ENCODE measurements at regions not wholly inside any gene's neighbourhood (a gene's known extent, or its start where the extent isn't known, plus 50 kb on each side); places are given as distances from the start of the nearest gene placed in this dataset.

- 96% methylated on average over 2 of the region's 2 CpGs; no CpG with 5 or more reads in 1 of the 2 experiments for WGBS, 2 experiments (ENCODE audit: insufficient coverage in 1 of 2, insufficient read length in 1 of 2)
- Histone ChIP-seq H3K36me3 (ENCODE audit: control insufficient read depth, insufficient read depth, low read length) (no peaks in the 10 kb centered on the region), H3K27me3 (ENCODE audit: control insufficient read depth, insufficient read depth, low read length, poor library complexity, severe bottlenecking) (no peaks in the 10 kb centered on the region), H3K4me3 (ENCODE audit: low read length) (no peak overlapping the region), H3K9ac (ENCODE audit: extremely low read depth, low read length, poor library complexity, severe bottlenecking) (no peak overlapping the region), H3K9me3 (ENCODE audit: control insufficient read depth, low read length) (no peaks in the 10 kb centered on the region), H3K27ac (ENCODE audit: low read depth, low read length) (no peak overlapping the region), H3K4me1 (ENCODE audit: control insufficient read depth, insufficient read depth, low read length) (no peaks in the 10 kb centered on the region)
- Mint-ChIP-seq H3K36me3 (ENCODE audit: low read depth) (no peaks in the 10 kb centered on the region), H3K27me3 (ENCODE audit: insufficient read depth) (no peaks in the 10 kb centered on the region), H3K4me1 (peaks cover 11% of the 10 kb centered on the region), H3K27ac (no peak overlapping the region), H3K4me3 (no peak overlapping the region), H3K9me3 (no peaks in the 10 kb centered on the region)
- no peak for DNase-seq
- TF ChIP-seq CTCF (conservative IDR thresholded peaks at IDR 0.05), result no peak
Observed at GRCh38 chr2:123908522-123908921, 116.6 kb upstream of the CNTNAP5 start.

- H3K9me3 Mint-ChIP-seq, result no peaks in the 10 kb centered on the region
- peaks cover 8% of the 10 kb centered on the region for H3K4me1 Mint-ChIP-seq
- H3K27ac Mint-ChIP-seq, result no peak overlapping the region
- Histone ChIP-seq H3K27ac (ENCODE audit: low read depth, low read length) (no peak overlapping the region), H3K36me3 (ENCODE audit: control insufficient read depth, insufficient read depth, low read length) (no peaks in the 10 kb centered on the region), H3K4me1 (ENCODE audit: control insufficient read depth, insufficient read depth, low read length) (no peaks in the 10 kb centered on the region), H3K9me3 (ENCODE audit: control insufficient read depth, low read length) (no peaks in the 10 kb centered on the region), H3K27me3 (ENCODE audit: control insufficient read depth, insufficient read depth, low read length, poor library complexity, severe bottlenecking) (no peaks in the 10 kb centered on the region), H3K9ac (ENCODE audit: extremely low read depth, low read length, poor library complexity, severe bottlenecking) (no peak overlapping the region), H3K4me3 (ENCODE audit: low read length) (no peak overlapping the region)
- 95 to 100% methylated on average over 1 to 4 of the region's 4 CpGs for WGBS, 2 experiments (ENCODE audit: insufficient coverage in 1 of 2, insufficient read length in 1 of 2)
- H3K27me3 Mint-ChIP-seq (ENCODE audit: insufficient read depth), result no peaks in the 10 kb centered on the region
- no peak for DNase-seq
- no peak for TF ChIP-seq CTCF (conservative IDR thresholded peaks at IDR 0.05)
- H3K4me3 Mint-ChIP-seq, result no peak overlapping the region
- no peaks in the 10 kb centered on the region for H3K36me3 Mint-ChIP-seq (ENCODE audit: low read depth)
Observed at GRCh38 chr2:123912171-123912570, 112.9 kb upstream of the CNTNAP5 start.

GRCh38 chr2:123913143-123913735 is 111.8 kb upstream of the CNTNAP5 start:
- Histone ChIP-seq H3K36me3 (ENCODE audit: control insufficient read depth, insufficient read depth, low read length) (no peaks in the 10 kb centered on the region), H3K4me3 (ENCODE audit: low read length) (no peak overlapping the region), H3K27me3 (ENCODE audit: control insufficient read depth, insufficient read depth, low read length, poor library complexity, severe bottlenecking) (no peaks in the 10 kb centered on the region), H3K9ac (ENCODE audit: extremely low read depth, low read length, poor library complexity, severe bottlenecking) (no peak overlapping the region), H3K9me3 (ENCODE audit: control insufficient read depth, low read length) (no peaks in the 10 kb centered on the region), H3K4me1 (ENCODE audit: control insufficient read depth, insufficient read depth, low read length) (no peaks in the 10 kb centered on the region), H3K27ac (ENCODE audit: low read depth, low read length) (no peak overlapping the region)
- DNase-seq, result no peak
- H3K27ac Mint-ChIP-seq, result no peak overlapping the region
- H3K4me1 Mint-ChIP-seq, result peaks cover 8% of the 10 kb centered on the region
- TF ChIP-seq CTCF (conservative IDR thresholded peaks at IDR 0.05), result no peak
- no peaks in the 10 kb centered on the region for H3K27me3 Mint-ChIP-seq (ENCODE audit: insufficient read depth)
- no peaks in the 10 kb centered on the region for H3K9me3 Mint-ChIP-seq
- H3K4me3 Mint-ChIP-seq, result no peak overlapping the region
- WGBS, 2 experiments (ENCODE audit: insufficient coverage in 1 of 2, insufficient read length in 1 of 2), result 81 to 84% methylated on average over 8 of the region's 8 CpGs
- H3K36me3 Mint-ChIP-seq (ENCODE audit: low read depth), result no peaks in the 10 kb centered on the region
